KBM-7 (cell line): ENCODE measurements at regions not wholly inside any gene's neighbourhood (a gene's known extent, or its start where the extent isn't known, plus 50 kb on each side); places are given as distances from the start of the nearest gene placed in this dataset.

Experiments
- DNase-seq: peaks from one replicate; pipeline ENCODE4 v3.0.0-alpha.2; 2015
- in situ Hi-C: fragments of 300-500 bp; cut with MboI; formaldehyde crosslinking; loops from 2 replicates; pipeline ENCODE4 v1.14.3; 2020; ENCODE audit warnings: low sequenced_read_pairs, low pct_unique_long_range_greater_than_20kb, mixed read lengths

DNA sequence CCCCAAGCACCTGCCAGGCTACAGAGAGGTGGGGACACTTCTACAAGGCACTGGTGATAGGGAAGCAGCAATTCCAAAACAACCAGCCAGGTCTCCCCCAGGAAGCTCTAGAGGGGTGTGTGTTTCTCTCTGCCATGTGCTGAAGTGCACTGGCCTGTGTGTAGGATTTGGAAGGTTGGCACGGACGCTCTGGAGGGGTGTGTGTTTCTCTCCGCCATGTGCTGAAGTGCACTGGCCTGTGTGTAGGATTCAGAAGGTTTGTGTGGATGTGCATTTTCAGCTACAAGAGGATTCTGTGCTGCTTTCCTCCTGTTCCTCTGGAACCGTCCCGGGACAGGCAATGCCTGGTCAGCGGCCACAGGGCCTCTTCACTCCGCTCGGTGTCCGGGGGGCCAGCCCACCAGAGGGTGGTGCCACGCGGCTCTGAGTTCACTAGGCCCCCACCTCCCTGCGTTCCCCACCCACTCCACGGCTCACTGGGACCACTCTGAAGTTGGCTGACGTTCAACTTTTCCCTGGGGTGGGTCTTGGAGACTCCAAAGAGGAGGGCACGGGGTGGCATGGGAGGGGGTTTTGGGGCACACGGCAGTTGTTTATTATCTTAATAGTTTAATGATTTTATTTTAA is 552.8 kb downstream of the BRD1 start:
- in situ Hi-C loops, result no loop called here
- no peak for DNase-seq

DNA sequence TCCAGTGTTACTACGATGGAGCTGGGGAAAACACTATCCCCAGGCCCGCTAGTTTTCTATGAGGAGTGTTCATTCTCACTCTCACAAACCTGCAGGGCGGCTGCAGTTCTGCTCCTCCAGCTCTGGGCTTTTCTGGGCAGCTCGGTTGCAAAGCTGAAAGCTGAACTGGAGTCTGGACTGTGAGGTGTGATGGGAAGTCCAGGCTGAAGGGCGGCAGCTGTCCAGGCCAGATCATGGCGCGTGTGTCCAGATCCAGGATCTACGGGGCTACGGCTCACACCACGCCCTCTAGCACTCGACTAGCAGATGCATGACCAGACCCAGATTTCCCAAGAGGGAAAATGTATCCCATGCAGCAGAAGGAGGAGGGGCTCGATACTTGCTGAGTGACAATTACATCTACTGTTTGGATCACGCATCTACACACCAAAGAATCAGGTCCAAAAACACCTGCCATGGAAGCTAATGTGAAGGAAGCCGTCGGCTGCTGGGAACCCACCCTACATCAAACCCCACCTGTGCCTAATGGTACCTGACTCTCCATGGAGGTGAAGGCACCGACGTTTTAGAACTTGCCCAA is 555.0 kb downstream of the BRD1 start:
- in situ Hi-C loops, result no loop called here
- no peak for DNase-seq

DNA sequence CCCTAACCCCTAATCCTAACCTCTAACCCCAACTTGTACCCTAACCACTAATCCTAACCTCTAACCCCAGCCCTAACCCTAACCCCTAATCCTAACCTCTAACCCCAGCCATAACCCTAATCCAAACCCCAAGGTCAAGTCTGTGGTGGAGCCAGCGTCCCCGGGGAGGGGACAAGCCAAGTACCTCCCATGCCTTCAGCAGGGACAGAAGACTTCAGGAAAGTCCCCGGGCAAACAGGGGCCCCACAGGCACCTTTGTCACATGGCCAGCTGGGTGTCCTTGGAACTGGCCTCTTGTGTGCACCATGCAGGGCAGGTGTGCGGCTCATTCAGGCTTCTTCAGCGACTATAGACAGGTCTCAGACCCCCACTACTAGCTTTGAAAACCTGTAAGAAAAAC is 555.8 kb downstream of the BRD1 start:
- no peak for DNase-seq
- in situ Hi-C loops, result no loop called here

DNA sequence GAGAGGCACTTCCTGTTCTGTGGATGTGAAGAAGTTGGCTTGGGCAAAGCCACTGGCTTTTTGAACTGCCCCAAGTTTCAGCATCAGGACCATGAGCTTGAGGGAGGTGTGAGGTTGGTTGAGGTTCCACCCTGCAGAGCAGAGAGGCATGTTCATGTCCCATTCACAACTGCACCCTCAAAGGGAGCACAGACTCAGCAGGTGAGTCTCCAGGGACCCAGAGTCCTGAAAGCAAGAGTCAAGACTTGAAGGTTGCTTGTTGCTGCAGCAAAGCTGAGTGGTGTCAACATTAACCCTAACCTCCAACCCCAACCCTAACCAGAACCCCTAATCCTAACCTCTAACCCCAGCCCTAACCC is 556.3 kb downstream of the BRD1 start:
- in situ Hi-C loops, result no loop called here
- no peak for DNase-seq

DNA sequence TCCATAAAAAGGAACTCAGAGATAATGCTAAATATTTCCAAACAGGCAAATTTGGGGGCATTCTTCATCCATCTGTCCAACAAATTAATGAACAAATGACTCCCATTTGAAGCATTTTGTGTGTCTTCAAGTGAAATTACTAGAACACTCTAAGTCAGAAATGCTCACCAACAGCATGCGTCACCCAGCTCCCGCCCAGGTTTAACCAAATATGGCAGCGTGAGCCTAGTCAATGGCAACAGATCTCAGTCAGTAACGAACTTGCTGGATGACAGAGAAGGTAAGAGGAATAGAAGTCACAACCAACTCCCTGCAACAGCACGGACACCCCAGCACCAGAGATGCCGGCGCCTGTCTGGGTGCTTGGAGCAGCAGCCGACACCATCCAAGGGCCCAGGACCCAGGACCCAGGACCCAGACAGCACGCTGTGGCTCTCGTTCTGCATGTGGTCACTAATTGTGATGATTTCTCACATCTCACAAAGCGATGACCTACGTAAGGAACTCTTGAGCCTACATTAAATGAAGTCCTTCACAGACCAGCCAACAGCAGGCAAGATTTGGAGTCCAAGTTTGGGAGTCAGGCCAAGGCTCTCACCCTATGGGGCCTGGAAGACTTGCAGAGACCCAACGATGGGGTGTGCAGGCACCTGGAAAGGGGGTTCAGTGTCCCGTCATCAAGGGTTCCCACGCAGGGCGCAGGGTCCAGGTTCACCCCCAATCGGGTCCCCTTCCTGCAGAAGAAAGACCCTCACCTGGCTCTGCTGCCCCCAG is 556.9 kb downstream of the BRD1 start:
- in situ Hi-C loops, result no loop called here

DNA sequence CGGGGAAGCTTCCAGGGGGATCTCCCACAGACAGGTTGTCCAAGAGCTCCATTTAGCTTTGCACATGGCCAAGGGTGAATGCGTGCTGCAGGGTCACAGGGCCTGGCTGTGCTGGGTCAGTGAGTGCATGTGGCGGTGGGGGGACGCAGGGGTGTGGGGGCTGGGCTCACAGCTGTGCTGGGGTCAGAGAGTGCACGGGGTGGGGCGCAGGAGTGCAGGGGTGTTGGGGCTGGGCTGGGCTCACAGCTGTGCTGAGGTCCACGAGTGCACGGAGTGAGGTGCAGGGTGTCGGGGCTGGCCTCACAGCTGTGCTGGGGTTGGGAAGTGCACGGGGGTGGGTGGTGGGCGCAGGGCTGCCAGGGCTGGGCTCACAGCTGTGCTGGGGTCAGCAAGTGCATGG is 557.7 kb downstream of the BRD1 start:
- in situ Hi-C loops, result no loop called here
- no peak for DNase-seq

More for the DNA sequence above, 556.9 kb downstream of the BRD1 start:
- no peak for DNase-seq

DNA sequence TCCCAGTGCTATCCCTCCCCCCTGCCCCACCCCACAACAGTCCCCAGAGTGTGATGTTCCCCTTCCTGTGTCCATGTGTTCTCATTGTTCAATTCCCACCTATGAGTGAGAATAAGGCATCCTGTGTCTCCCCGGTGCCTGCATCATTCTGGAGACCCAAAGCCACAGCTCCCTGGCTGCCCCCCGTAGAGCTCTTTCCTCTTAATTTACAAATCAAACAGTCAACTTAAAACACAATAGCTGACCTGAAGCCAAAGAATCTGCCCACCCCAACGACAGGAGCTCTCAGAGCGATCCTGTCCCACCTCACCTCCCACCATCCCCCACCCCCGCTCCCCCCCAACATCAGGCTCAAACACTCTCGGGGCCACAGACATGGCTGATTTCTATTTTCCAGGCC is 558.3 kb downstream of the BRD1 start:
- in situ Hi-C loops, result no loop called here
- no peak for DNase-seq

DNA sequence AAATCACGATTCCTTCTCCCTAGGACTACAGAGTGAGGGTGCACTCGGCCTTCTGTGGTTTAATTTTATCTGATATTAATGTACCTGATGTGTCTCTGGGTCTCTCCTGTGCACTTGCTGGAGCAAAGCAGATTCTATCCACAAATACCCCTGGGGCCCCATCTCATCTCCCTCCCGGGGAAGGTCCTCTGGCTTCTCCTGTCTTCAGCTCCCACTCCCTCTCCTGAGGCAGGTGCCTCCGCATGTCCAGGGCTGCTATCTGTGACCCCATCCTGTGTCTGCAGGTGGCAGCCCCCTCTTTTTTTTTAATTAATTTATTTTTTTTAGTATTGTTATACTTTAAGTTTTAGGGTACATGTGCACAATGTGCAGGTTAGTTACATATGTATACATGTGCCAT is 558.7 kb downstream of the BRD1 start:
- in situ Hi-C loops, result no loop called here
- DNase-seq, result no peak

DNA sequence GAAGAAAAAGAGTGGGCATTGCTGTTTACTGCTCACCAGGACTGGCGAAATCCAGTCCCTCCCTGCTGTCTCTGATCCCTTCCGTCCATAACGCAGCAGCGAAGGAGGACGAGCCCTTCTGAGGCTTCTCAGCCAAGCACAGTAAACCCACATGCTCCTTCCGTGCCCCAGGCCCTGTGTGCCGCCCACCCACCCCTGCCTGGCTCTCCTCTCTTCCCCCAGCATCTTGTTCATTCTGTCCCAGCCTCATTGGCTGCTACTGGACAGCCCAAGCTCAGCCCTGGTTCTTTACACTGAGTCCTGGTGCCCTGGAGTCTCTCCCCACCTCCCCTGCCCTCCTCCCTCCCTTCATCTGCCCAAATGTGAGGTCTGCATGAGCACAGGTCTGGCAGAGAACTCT is 559.7 kb downstream of the BRD1 start:
- DNase-seq, result no peak
- in situ Hi-C loops, result no loop called here

DNA sequence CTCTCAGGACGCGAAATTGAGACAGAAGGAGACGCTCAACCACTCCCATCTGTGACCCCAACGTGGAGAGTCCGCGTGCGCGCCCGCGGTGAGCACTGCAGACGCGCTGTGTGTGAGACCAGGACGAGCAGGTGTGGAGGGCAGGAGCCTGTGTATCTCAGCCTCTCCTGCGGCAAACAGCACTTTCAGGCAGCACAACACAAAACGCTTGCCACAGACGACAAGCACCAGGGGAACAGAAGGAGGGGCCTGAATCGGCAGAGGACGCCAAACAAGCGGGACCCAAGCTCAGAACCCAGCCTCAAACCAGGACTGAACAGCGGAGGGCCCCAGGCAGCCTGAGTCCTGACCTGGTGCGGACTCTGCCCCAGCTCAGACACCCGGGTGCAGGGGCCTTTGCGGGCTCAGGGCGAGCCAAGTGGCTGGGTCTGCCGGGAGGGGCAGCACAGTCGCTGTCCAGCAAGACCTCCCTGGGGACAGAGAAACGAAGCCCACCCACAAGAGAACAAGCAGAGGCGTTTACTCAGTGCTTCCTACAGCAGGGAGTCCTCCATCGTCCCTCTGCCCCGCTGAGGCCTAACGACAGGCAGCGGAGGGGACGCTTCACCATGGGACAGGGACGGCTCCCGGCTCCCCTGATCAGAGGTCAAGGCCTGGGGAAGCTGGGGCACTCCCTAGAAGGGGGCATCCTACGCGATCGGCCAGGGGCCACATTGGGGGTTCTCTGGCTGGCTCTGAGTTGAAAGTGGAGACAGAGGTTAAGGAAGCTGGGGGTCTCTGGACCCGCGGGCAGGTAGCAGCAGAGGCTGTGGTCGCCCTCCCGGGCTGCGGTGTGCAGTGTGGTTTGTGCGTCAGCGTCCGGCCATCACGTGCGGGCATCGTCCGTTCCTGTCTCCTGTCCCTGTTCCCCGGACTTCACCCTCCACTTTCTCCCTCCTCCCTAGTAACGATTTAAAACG is 560.8 kb downstream of the BRD1 start:
- in situ Hi-C loops, result no loop called here
- DNase-seq, result no peak

DNA sequence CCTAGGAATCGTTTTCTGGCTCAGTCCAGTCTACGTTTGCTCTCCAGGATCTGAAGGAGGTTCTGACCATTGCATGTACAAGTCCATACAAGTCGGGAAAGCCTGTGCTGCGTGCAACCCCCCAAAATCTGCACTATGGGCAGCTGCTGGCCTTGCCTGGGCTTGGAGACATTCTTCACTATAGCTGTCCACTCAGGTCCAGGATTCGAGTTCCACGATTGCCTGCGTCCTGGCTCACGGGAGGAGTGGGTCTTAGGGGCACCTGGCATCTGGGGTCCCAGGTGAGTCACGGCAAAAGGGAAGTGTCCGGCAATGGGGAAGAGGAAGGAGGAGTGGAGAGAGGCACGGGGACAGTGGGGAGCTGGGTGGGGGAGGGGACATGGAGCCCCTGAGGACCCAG is 563.0 kb downstream of the BRD1 start:
- in situ Hi-C loops, result no loop called here
- DNase-seq, result no peak

DNA sequence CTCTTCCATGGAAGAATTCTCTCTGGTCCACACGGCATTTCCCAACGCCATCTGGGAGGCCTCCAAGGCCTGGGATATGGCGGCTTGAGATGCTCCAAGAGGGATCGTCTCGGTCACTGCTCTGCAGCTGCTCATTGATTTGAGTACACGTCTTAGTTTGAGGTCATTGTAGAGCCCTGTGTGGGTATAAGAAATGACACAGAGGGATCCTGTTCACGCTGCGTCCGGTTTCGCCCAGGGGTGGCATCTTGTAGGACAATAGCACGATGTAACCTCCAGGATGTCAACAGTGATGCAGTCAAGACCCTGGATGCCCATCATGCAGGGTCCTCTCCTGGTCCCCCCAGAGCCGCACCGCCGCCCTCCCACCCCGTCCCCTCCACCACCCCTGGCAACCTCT is 564.6 kb downstream of the BRD1 start:
- in situ Hi-C loops, result no loop called here
- no peak for DNase-seq

DNA sequence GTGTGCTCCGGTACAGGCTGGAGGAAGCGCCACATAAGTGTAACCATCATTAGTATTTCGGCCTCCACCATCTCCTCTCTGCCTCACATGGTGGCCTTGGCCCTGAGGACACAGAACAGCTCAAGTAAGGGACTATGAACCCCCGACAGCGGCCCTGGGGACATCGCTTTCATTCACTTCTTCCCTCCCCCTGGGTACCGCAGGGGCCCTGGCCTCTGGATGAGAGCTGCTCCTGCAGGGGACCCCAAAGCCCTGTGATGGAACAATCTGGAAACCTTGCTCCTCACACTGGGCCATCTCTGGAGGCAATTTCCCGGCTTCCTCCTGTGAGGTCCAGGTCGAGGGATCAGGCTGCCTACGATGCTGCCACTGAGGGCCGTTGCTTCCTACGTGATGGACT is 565.5 kb downstream of the BRD1 start:
- in situ Hi-C loops, result no loop called here
- no peak for DNase-seq

DNA sequence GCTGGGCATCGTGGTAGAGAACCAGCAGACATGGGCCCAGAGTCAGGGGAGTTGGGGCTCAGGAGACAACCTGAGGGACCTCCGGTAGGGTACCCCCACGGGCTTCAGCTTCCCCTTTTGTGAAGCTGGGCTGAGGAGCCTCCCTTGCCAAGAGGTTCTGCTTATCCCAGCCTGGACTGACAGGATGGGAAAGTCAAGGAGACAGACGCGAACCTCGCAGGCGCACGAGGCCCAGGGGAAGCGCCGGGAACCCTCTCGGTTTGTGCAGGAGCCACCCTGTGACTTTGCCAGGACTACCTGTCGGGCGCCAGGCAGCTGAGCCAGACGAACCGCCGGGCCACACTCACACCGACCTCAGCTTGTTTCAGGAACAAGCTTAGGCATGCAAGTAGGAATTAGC is 566.1 kb downstream of the BRD1 start:
- DNase-seq, result no peak
- in situ Hi-C loops, result no loop called here

DNA sequence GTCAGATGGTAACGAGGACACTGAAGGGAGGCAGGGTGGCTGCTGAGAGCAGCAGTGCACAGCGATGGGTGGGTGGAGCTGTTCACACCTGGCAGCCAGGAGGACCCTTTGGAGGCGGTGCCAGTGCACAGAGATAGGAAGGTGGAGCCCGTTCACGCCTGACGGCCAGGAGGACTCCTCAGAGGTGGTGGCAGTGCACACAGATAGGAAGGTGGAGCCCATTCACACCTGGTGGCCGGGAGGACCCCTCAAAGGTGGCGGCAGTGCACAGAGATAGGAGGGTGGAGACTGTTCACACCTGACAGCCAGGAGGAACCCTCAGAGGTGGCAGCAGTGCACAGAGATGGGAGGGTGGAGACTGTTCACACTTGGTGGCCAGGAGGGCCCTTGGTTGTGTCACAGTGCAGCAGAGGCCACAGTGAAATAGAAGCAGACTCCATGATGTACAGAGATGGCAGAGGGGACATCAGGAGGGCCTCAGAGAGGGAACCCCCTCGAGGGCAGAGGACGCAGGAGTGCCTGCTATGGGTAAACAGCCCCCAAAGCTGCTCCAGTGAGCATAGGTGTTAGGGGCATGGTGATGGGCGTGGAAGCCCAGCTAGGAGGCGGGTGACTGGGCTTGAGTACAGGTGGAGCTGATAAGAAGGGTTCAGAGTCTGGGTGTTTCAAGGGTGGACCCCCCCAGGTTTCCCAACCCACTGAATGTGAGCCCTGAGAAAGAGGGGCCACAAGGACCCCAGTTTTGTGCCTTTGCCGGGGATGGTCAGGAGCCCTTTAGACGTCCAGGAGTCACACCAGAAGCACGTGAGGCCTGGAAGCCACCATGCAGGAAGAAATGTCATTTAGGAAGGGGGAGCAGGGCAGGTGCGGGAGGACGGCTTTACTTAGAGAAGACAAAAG is 566.7 kb downstream of the BRD1 start:
- DNase-seq, result no peak
- in situ Hi-C loops, result no loop called here

DNA sequence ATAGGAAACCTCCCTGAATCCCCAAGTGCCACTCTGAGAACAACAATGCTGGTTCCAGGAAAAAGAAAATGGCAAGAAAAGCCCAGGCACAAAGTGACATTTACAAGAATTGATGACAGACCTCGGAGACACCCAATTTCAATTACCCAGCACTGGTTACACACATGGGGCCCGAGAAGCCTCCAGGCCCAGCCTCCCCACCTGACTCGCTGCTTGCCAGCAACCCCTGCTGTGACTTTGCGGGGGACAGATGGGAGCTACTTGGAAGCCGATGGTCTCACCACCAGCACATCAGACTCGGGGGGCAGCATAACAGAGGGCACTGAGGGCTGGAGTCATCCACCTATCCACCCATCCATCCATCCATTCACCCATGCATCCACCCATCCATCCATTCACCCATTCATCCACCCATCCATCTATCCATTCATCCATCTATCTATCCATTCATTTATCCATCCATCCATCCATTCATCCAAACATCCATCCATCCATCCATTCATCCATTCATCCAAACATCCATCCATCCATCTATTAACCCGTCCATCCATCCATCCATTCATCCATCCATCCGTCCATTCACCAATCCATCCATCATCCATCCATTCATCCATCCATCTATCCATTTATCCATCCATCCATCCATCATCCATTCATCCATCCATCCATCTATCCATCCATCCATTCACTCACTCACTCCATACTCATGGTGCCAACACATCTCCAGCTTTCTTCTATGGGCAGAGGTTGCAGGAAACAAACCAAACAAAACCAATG is 567.6 kb downstream of the BRD1 start:
- in situ Hi-C loops, result no loop called here
- no peak for DNase-seq

DNA sequence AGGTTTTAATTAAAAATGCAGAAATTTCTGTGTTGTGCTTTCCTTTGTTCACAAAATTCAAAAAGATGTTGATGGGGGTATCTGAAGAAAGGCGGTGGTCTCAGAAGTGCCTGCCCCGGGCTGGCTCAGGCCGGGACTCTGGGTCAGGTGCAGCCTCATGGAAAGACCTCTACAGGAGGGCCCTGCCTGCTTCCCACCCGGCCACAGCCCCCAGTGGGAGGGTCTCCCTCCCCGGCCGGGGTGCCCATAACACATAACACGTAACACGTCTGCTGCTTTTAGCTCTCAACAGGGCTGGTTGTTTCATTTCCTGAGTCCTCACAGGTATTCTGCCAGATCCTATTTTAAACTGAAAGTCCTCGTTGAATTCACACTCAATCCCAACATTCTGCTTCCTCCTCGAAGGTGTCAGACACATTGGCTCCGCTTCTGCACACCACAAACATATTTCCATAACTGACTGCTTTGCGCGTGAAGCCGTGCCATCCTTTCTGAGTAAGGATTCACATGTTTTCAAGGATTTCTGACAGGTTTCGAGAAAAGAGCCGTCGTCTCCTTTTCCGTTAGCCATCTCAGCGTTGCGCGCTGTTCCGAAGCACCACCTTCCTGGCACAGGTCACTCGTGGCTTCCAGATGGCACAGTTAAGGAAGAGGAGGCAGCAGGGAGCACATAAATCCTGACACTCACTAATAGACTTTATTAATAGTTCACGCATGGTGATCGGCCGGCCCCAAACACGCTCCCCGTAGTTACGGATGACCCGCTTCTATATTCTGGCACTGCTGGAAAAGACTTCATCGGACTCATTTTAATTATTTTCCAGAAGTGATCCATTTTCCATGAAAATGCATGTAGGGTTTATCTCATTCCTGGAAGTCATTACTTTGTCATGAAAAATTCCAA is 569.3 kb downstream of the BRD1 start:
- DNase-seq, result no peak
- in situ Hi-C loops, result no loop called here
